WI38 (cell line): ENCODE measurements at regions not wholly inside any gene's neighbourhood (a gene's known extent, or its start where the extent isn't known, plus 50 kb on each side); places are given as distances from the start of the nearest gene placed in this dataset.
"Not testable (repeated sequence)": the region's sequence is repeated elsewhere in the genome, so short reads cannot be mapped to it uniquely, and the experiment has no call there.

ENCODE experiments used
- H3K4me3 ChIP-seq: 2 replicates; pipeline ENCODE4 v1.5.1; 2011; ENCODE audit warnings: low read depth, mild to moderate bottlenecking, control low read depth, low read length
- CTCF ChIP-seq: IDR thresholded peaks from 2 replicates; pipeline ENCODE4 v1.5.1; 2012; ENCODE audit warnings: low read depth, mild to moderate bottlenecking, control low read depth, low read length

- H3K4me3 ChIP-seq, result no peak overlapping the region
- TF ChIP-seq CTCF, result no peak
Observed at GRCh38 chr7:17046259-17046658, 164.5 kb upstream of the AGR3 start.

DNA sequence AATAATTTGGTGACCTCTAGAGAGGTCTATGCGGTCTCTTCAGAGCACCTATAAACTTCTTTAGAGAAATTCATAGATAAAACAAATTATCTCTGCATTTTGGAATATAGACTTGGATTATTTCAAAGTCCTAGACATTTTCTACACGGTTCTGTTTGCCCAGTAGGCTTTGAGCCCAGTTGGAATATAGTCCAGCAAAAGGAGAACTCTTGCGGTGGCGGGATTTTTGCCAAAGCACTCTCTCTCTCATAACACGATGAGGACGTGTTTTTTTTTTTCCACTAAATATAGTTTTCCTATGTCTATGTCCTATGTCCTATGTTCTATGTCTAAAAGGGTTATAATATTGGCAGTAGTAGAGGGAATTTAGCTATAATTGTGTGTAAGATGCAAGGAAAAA, 164.9 kb upstream of the AGR3 start:
- TF ChIP-seq CTCF, result no peak
- H3K4me3 ChIP-seq, result no peak overlapping the region

GRCh38 chr7:17053164-17053563, 171.4 kb upstream of the AGR3 start:
- H3K4me3 ChIP-seq, result not testable (repeated sequence)

DNA sequence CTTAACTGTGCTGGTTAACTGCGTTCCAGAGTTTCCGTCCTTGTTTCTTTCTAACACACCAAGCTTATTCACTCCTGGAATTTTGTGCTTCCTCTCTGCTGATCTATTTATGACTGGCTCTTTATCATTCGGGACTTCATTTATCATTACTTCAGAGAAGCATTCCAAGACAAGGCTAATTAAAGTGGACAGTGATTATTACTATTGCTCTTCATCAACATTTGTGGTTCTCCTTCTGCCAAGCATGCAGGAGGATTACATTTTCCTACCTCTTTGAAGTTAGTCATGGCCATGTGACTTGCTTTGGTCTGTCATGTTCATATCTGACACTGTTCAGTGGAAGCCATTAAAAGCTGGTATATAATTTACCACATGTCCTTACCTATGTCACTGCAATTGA, 172.4 kb upstream of the AGR3 start:
- no peak for TF ChIP-seq CTCF

GRCh38 chr7:17054836-17055235, 173.1 kb upstream of the AGR3 start:
- no peak overlapping the region for H3K4me3 ChIP-seq
- TF ChIP-seq CTCF, result no peak

More for the DNA sequence above, 172.4 kb upstream of the AGR3 start:
- H3K4me3 ChIP-seq, result no peak overlapping the region

GRCh38 chr7:17055596-17055995, 173.8 kb upstream of the AGR3 start:
- no peak overlapping the region for H3K4me3 ChIP-seq
- TF ChIP-seq CTCF, result no peak

GRCh38 chr7:17056491-17057142, 174.8 kb upstream of the AGR3 start:
- TF ChIP-seq CTCF, result no peak
- no peak overlapping the region for H3K4me3 ChIP-seq

- no peak overlapping the region for H3K4me3 ChIP-seq
- no peak for TF ChIP-seq CTCF
Observed at GRCh38 chr7:17057143-17057509, 175.3 kb upstream of the AGR3 start.
